Trophoblast cell (in vitro differentiated cells and primary cell): ENCODE measurements at regions not wholly inside any gene's neighbourhood (a gene's known extent, or its start where the extent isn't known, plus 50 kb on each side); places are given as distances from the start of the nearest gene placed in this dataset.

Experiments
- DNase-seq, 2 donors: peaks; one replicate each; pipeline ENCODE4 v3.0.0-alpha.2; 2016
- H2AFZ ChIP-seq: 2 replicates; pipeline ENCODE4 v1.6.1; 2013; ENCODE audit warnings: low read length, moderate library complexity, mild to moderate bottlenecking; ENCODE audit not compliant: insufficient read depth, poor library complexity
- H2AK5ac ChIP-seq: 2 replicates; pipeline ENCODE4 v1.6.1; 2013; ENCODE audit warnings: mild to moderate bottlenecking, low read length
- H2BK120ac ChIP-seq: 2 replicates; pipeline ENCODE4 v1.6.1; 2013; ENCODE audit warnings: low read length, mild to moderate bottlenecking, moderate library complexity; ENCODE audit not compliant: insufficient read depth, poor library complexity
- H2BK12ac ChIP-seq: 2 replicates; pipeline ENCODE4 v1.6.1; 2013; ENCODE audit warnings: mild to moderate bottlenecking, low read length, moderate library complexity
- H2BK5ac ChIP-seq: 2 replicates; pipeline ENCODE4 v1.6.1; 2013; ENCODE audit warnings: low read length, low read depth, moderate library complexity, mild to moderate bottlenecking; ENCODE audit not compliant: poor library complexity
- H3K14ac ChIP-seq: 2 replicates; pipeline ENCODE4 v1.6.1; 2013; ENCODE audit warnings: mild to moderate bottlenecking, low read length
- H3K18ac ChIP-seq: 2 replicates; pipeline ENCODE4 v1.6.1; 2013; ENCODE audit warnings: mild to moderate bottlenecking, low read length
- H3K23ac ChIP-seq: 2 replicates; pipeline ENCODE4 v1.6.1; 2013; ENCODE audit warnings: low read length
- H3K27ac ChIP-seq: 2 replicates; pipeline ENCODE4 v1.5.1; 2013; ENCODE audit warnings: low read depth, mild to moderate bottlenecking, inconsistent platforms, low read length, moderate library complexity
- H3K27me3 ChIP-seq: 2 replicates; pipeline ENCODE4 v1.6.1; 2013; ENCODE audit warnings: inconsistent platforms, mild to moderate bottlenecking, low read length, moderate library complexity; ENCODE audit not compliant: insufficient read depth
- H3K36me3 ChIP-seq, 2 experiments: 1 replicate in 1 of 2; 2 replicates in 1 of 2; pipeline ENCODE4 v1.6.1; 2013; ENCODE audit warnings: low read length in 2 of 2, mild to moderate bottlenecking in 2 of 2, moderate library complexity in 1 of 2; ENCODE audit not compliant: insufficient read depth in 2 of 2, control insufficient read depth in 1 of 2
- H3K4ac ChIP-seq: 2 replicates; pipeline ENCODE4 v1.6.1; 2013; ENCODE audit warnings: low read depth, mild to moderate bottlenecking, low read length, moderate library complexity
- H3K4me1 ChIP-seq, 2 experiments: 1 replicate in 1 of 2; 2 replicates in 1 of 2; pipeline ENCODE4 v1.6.1; 2013; ENCODE audit warnings: low read length in 2 of 2, mild to moderate bottlenecking in 2 of 2, moderate library complexity in 1 of 2; ENCODE audit not compliant: insufficient read depth in 2 of 2, control insufficient read depth in 1 of 2
- H3K4me2 ChIP-seq: 2 replicates; pipeline ENCODE4 v1.6.1; 2013; ENCODE audit warnings: inconsistent platforms, mild to moderate bottlenecking, low read length, moderate library complexity
- H3K4me3 ChIP-seq: 2 replicates; pipeline ENCODE4 v1.5.1; 2013; ENCODE audit warnings: mild to moderate bottlenecking, low read depth, low read length, inconsistent platforms
- H3K79me1 ChIP-seq: one replicate; pipeline ENCODE4 v1.6.1; 2013; ENCODE audit warnings: low read length
- H3K79me2 ChIP-seq: 2 replicates; pipeline ENCODE4 v1.6.1; 2013; ENCODE audit warnings: low read length, mild to moderate bottlenecking; ENCODE audit not compliant: control insufficient read depth, insufficient read depth, poor library complexity
- H3K9ac ChIP-seq: 2 replicates; pipeline ENCODE4 v1.6.1; 2013; ENCODE audit warnings: mild to moderate bottlenecking, low read length
- H3K9me3 ChIP-seq: 2 replicates; pipeline ENCODE4 v1.6.1; 2013; ENCODE audit warnings: low read depth, mild to moderate bottlenecking, control low read depth, inconsistent platforms, low read length; ENCODE audit not compliant: insufficient read depth
- H4K12ac ChIP-seq: 2 replicates; pipeline ENCODE4 v1.6.1; 2013; ENCODE audit warnings: low read depth, mild to moderate bottlenecking, low read length, moderate library complexity
- H4K8ac ChIP-seq: 2 replicates; pipeline ENCODE4 v1.6.1; 2013; ENCODE audit warnings: low read depth, mild to moderate bottlenecking, low read length, moderate library complexity
- H4K91ac ChIP-seq: one replicate; pipeline ENCODE4 v1.6.1; 2013; ENCODE audit warnings: low read depth, mild to moderate bottlenecking, low read length, moderate library complexity
- WGBS: extraction: QIAGEN DNeasy Blood & Tissue Kit; methylation state at CpG from one replicate; pipeline ENCODE4 v1.1.7; 2013; ENCODE audit warnings: missing lambda C conversion rate; ENCODE audit not compliant: insufficient read length, insufficient coverage; ENCODE audit errors: extremely low coverage; 5-methylcytosine and 5-hydroxymethylcytosine counted together

- no peak overlapping the region for H2AK5ac ChIP-seq
- no peak overlapping the region for H2BK12ac ChIP-seq
- H3K4me2 ChIP-seq = no peak overlapping the region
- no peak overlapping the region for H3K18ac ChIP-seq
- H2AFZ ChIP-seq = no peak overlapping the region
- H3K4me1 ChIP-seq = no peaks in the 10 kb centered on the region
- H3K23ac ChIP-seq = no peak overlapping the region
- no peak overlapping the region for H4K91ac ChIP-seq
- no peaks in the 10 kb centered on the region for H3K9me3 ChIP-seq
- H3K27ac ChIP-seq = no peak overlapping the region
- no peak overlapping the region for H3K4ac ChIP-seq
- no peak overlapping the region for H4K8ac ChIP-seq
- H4K12ac ChIP-seq = no peak overlapping the region
- no peaks in the 10 kb centered on the region for H3K27me3 ChIP-seq
- no peaks in the 10 kb centered on the region for H3K79me1 ChIP-seq
- WGBS = no CpG with 5 or more reads among the region's 5 CpGs
- H3K9ac ChIP-seq = no peak overlapping the region
- no peaks in the 10 kb centered on the region for H3K36me3 ChIP-seq
- no peaks in the 10 kb centered on the region for H3K79me2 ChIP-seq
- H2BK5ac ChIP-seq = no peak overlapping the region
- H3K14ac ChIP-seq = no peak overlapping the region
- H2BK120ac ChIP-seq = no peak overlapping the region
- H3K4me3 ChIP-seq = no peak overlapping the region
- no peak for DNase-seq
Observed at GRCh38 chr6:141552031-141552430, 580.7 kb upstream of the GJE1 start.

GRCh38 chr6:141551318-141551717 is 581.4 kb upstream of the GJE1 start:
- H3K4me1 ChIP-seq = no peaks in the 10 kb centered on the region
- H3K4ac ChIP-seq = no peak overlapping the region
- H3K4me2 ChIP-seq = no peak overlapping the region
- no CpG with 5 or more reads among the region's 2 CpGs for WGBS
- no peaks in the 10 kb centered on the region for H3K9me3 ChIP-seq
- no peak overlapping the region for H2AK5ac ChIP-seq
- no peaks in the 10 kb centered on the region for H3K79me1 ChIP-seq
- no peak overlapping the region for H4K91ac ChIP-seq
- DNase-seq = no peak
- H3K14ac ChIP-seq = no peak overlapping the region
- no peak overlapping the region for H3K18ac ChIP-seq
- H2BK120ac ChIP-seq = no peak overlapping the region
- no peaks in the 10 kb centered on the region for H3K79me2 ChIP-seq
- no peaks in the 10 kb centered on the region for H3K27me3 ChIP-seq
- H4K8ac ChIP-seq = no peak overlapping the region
- H3K36me3 ChIP-seq = no peaks in the 10 kb centered on the region
- H3K4me3 ChIP-seq = no peak overlapping the region
- H2BK5ac ChIP-seq = no peak overlapping the region
- no peak overlapping the region for H3K23ac ChIP-seq
- H3K27ac ChIP-seq = no peak overlapping the region
- H3K9ac ChIP-seq = no peak overlapping the region
- no peak overlapping the region for H4K12ac ChIP-seq
- no peak overlapping the region for H2BK12ac ChIP-seq
- H2AFZ ChIP-seq = no peak overlapping the region

- Histone ChIP-seq H3K23ac (no peak overlapping the region), H3K36me3 (no peaks in the 10 kb centered on the region), H2BK5ac (no peak overlapping the region), H3K4me1 (no peaks in the 10 kb centered on the region), H3K27ac (no peak overlapping the region), H2AK5ac (no peak overlapping the region), H4K12ac (no peak overlapping the region), H4K8ac (no peak overlapping the region), H2BK12ac (no peak overlapping the region), H3K4me3 (no peak overlapping the region), H3K4ac (no peak overlapping the region), H3K27me3 (no peaks in the 10 kb centered on the region), H4K91ac (no peak overlapping the region), H3K9ac (no peak overlapping the region), H3K79me1 (no peaks in the 10 kb centered on the region), H3K18ac (no peak overlapping the region), H3K79me2 (no peaks in the 10 kb centered on the region), H3K14ac (no peak overlapping the region), H3K9me3 (no peaks in the 10 kb centered on the region), H2BK120ac (no peak overlapping the region), H2AFZ (no peak overlapping the region), H3K4me2 (no peak overlapping the region)
- no CpG with 5 or more reads among the region's 1 CpG for WGBS
- no peak for DNase-seq
Observed at GRCh38 chr6:141550471-141550870, 582.3 kb upstream of the GJE1 start.

- H3K23ac ChIP-seq = no peak overlapping the region
- no peaks in the 10 kb centered on the region for H3K4me1 ChIP-seq
Observed at GRCh38 chr6:141548966-141549365, 583.8 kb upstream of the GJE1 start.

More at GRCh38 chr6:141548966-141549365, 583.8 kb upstream of the GJE1 start:
- H4K12ac ChIP-seq = no peak overlapping the region
- no peak overlapping the region for H3K4ac ChIP-seq
- no peaks in the 10 kb centered on the region for H3K36me3 ChIP-seq
- no CpG with 5 or more reads among the region's 2 CpGs for WGBS
- no peak for DNase-seq
- no peak overlapping the region for H2AFZ ChIP-seq
- H3K79me2 ChIP-seq = no peaks in the 10 kb centered on the region
- no peak overlapping the region for H2AK5ac ChIP-seq
- no peak overlapping the region for H4K8ac ChIP-seq
- no peak overlapping the region for H2BK5ac ChIP-seq
- no peak overlapping the region for H2BK120ac ChIP-seq
- H3K9ac ChIP-seq = no peak overlapping the region
- no peak overlapping the region for H3K18ac ChIP-seq
- no peaks in the 10 kb centered on the region for H3K79me1 ChIP-seq
- no peak overlapping the region for H2BK12ac ChIP-seq
- H3K9me3 ChIP-seq = peaks cover 2% of the 10 kb centered on the region
- no peak overlapping the region for H3K4me3 ChIP-seq
- no peak overlapping the region for H3K4me2 ChIP-seq
- H3K27ac ChIP-seq = no peak overlapping the region
- H4K91ac ChIP-seq = no peak overlapping the region
- no peak overlapping the region for H3K14ac ChIP-seq
- H3K27me3 ChIP-seq = no peaks in the 10 kb centered on the region
